ENCODE measurements at regions not wholly inside any gene's neighbourhood (a gene's known extent, or its start where the extent isn't known, plus 50 kb on each side); places are given as distances from the start of the nearest gene placed in this dataset.

DNA sequence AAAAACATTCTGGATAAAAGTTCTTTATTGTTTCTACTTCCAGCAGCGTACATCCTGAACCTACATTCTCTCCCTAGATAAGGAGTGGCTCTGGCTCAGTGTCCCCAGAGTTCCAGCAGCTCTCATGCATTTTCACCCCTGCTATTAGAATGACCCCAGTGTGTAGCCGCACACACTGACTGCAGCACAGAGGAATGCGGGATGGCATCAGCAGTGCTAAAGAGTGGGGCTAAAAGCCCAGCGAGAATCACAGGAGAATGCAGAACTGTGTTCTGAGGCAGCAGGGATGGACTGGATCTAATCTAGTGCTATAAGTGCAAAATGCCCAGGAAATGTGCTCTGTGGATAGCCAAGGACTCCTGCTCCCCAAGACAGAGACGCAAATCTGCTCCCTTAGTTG is 66.4 kb upstream of the TJP1 start:
- TF ChIP-seq CTCF (conservative IDR thresholded peaks at IDR 0.05) (no peak), EZH2 (IDR thresholded peaks at IDR 0.05; ENCODE audit: low read depth) (no peak)
